Prostate gland (tissue), 2 donors: ENCODE measurements at regions not wholly inside any gene's neighbourhood (a gene's known extent, or its start where the extent isn't known, plus 50 kb on each side); places are given as distances from the start of the nearest gene placed in this dataset.

ENCODE experiments used
- DNase-seq: peaks from one replicate; pipeline ENCODE4 v3.0.0-alpha.2; 2019; ENCODE audit warnings: low spot score
- H3K27ac ChIP-seq, 2 donors: fragments of 200-600 bp; sonication (generic); 2 replicates each; pipeline ENCODE4 v1.5.1; 2017 to 2019
- H3K27me3 ChIP-seq: fragments of 200-600 bp; sonication (generic); replicated peaks from 2 replicates; pipeline ENCODE4 v1.5.1; 2019; ENCODE audit not compliant: insufficient read depth
- H3K36me3 ChIP-seq, 2 donors: fragments of 200-600 bp; sonication (generic); 1 replicate in 1 of 2; 2 replicates in 1 of 2; pipeline versions ENCODE4 v1.5.1 to v1.8.1; 2017 to 2019
- H3K4me1 ChIP-seq: fragments of 200-600 bp; sonication (generic); replicated peaks from 2 replicates; pipeline ENCODE4 v1.5.1; 2019
- H3K4me3 ChIP-seq, 2 donors: fragments of 200-600 bp; sonication (generic); 2 replicates each; pipeline ENCODE4 v1.5.1; 2017 to 2019
- H3K9me3 ChIP-seq: fragments of 200-600 bp; sonication (generic); 2 replicates; pipeline ENCODE4 v1.5.1; 2017
- POLR2A ChIP-seq: fragments of 450-650 bp; IDR thresholded peaks from one replicate; pipeline ENCODE4 v1.6.1; 2016; ENCODE audit warnings: antibody characterized with exemption, mild to moderate bottlenecking
- POLR2AphosphoS5 ChIP-seq: sonication (generic); formaldehyde crosslinking; IDR thresholded peaks from one replicate; pipeline ENCODE4 v1.6.1; 2017; ENCODE audit warnings: antibody characterized with exemption
- WGBS: methylation state at CpG from one replicate; pipeline ENCODE4 v1.1.5; 2018; 5-methylcytosine and 5-hydroxymethylcytosine counted together
- intact Hi-C: fragments of 100-400 bp; cut with DNase I; formaldehyde crosslinking; loops from one replicate; pipeline ENCODE4 v1.14.2; 2022
- TF ChIP-seq, protein P1 (sequence below), 4 experiments: fragments of 200-600 bp in 2 of 4; fragments of 450-650 bp in 2 of 4; sonication (generic) in 2 of 4; IDR thresholded peaks; 1 replicate in 3 of 4; 2 replicates in 1 of 4; pipeline ENCODE4 v1.5.1; 2016 to 2019; ENCODE audit warnings: antibody characterized with exemption in 4 of 4, mild to moderate bottlenecking in 2 of 4, moderate library complexity in 2 of 4

- intact Hi-C loops, result no loop called here
- peaks cover 8% of the 10 kb centered on the region for H3K27me3 ChIP-seq
- no peak for DNase-seq
- H3K4me1 ChIP-seq, result no peaks in the 10 kb centered on the region
- H3K27ac ChIP-seq, result no peak overlapping the region
- H3K4me3 ChIP-seq, result no peak overlapping the region
- no peaks in the 10 kb centered on the region for H3K36me3 ChIP-seq
- TF ChIP-seq POLR2A (no peak), POLR2AphosphoS5 (no peak)
- TF ChIP-seq, protein P1, sequence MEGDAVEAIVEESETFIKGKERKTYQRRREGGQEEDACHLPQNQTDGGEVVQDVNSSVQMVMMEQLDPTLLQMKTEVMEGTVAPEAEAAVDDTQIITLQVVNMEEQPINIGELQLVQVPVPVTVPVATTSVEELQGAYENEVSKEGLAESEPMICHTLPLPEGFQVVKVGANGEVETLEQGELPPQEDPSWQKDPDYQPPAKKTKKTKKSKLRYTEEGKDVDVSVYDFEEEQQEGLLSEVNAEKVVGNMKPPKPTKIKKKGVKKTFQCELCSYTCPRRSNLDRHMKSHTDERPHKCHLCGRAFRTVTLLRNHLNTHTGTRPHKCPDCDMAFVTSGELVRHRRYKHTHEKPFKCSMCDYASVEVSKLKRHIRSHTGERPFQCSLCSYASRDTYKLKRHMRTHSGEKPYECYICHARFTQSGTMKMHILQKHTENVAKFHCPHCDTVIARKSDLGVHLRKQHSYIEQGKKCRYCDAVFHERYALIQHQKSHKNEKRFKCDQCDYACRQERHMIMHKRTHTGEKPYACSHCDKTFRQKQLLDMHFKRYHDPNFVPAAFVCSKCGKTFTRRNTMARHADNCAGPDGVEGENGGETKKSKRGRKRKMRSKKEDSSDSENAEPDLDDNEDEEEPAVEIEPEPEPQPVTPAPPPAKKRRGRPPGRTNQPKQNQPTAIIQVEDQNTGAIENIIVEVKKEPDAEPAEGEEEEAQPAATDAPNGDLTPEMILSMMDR (IDR thresholded peaks at IDR 0.05), result no peak
- H3K9me3 ChIP-seq, result no peaks in the 10 kb centered on the region
- WGBS, result 85% methylated on average over 5 of the region's 5 CpGs
These were observed 239.9 kb downstream of the MTX2 start for GRCh38 chr2:176508984-176509740.

DNA sequence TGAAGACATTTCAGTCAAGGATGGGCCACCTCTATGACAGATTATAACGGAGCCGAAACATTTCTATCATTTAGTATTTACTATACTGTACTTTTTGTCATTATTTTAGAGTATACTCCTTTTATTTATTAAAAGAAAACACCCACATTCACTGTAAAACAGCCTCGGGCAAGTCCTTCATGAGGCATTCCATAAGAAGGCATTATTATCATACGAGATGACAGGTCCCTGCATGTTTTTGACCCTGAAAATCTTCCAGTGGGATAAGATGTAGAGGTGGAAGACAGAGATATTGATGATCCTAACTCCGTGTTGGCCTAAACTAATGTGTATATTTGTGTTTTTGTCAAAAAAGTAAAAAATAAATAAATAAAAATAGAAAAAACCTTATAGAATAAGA is 245.0 kb downstream of the MTX2 start:
- no peaks in the 10 kb centered on the region for H3K27me3 ChIP-seq
- WGBS, result 64% methylated on average over 5 of the region's 5 CpGs
- H3K9me3 ChIP-seq, result no peaks in the 10 kb centered on the region
- no peak for DNase-seq
- H3K4me1 ChIP-seq, result no peaks in the 10 kb centered on the region
- no peak for TF ChIP-seq POLR2AphosphoS5
- TF ChIP-seq, protein P1 (IDR thresholded peaks at IDR 0.05), result no peak
- no peak for TF ChIP-seq POLR2A
- H3K4me3 ChIP-seq, result no peak overlapping the region
- intact Hi-C loops, result no loop called here
- H3K36me3 ChIP-seq, result no peaks in the 10 kb centered on the region
- H3K27ac ChIP-seq, result no peak overlapping the region

GRCh38 chr2:176514805-176515500 is 245.7 kb downstream of the MTX2 start:
- WGBS, result 81% methylated on average over 6 of the region's 6 CpGs
- Histone ChIP-seq H3K9me3 (no peaks in the 10 kb centered on the region), H3K4me1 (no peaks in the 10 kb centered on the region), H3K27ac (no peak overlapping the region), H3K27me3 (no peaks in the 10 kb centered on the region), H3K4me3 (no peak overlapping the region), H3K36me3 (no peaks in the 10 kb centered on the region)
- intact Hi-C loops, result no loop called here
- TF ChIP-seq, protein P1 (IDR thresholded peaks at IDR 0.05), result no peak
- TF ChIP-seq POLR2AphosphoS5 (no peak), POLR2A (no peak)
- no peak for DNase-seq

GRCh38 chr2:176516051-176516602 is 246.9 kb downstream of the MTX2 start:
- no peak overlapping the region for H3K4me3 ChIP-seq
- H3K4me1 ChIP-seq, result no peaks in the 10 kb centered on the region
- H3K36me3 ChIP-seq, result no peaks in the 10 kb centered on the region
- no peaks in the 10 kb centered on the region for H3K27me3 ChIP-seq
- intact Hi-C loops, result no loop called here
- TF ChIP-seq POLR2AphosphoS5, result no peak
- no peak for TF ChIP-seq POLR2A
- TF ChIP-seq, protein P1 (IDR thresholded peaks at IDR 0.05), result no peak
- WGBS, result 42% methylated on average over 1 of the region's 1 CpG
- no peak overlapping the region for H3K27ac ChIP-seq
- DNase-seq, result no peak
- H3K9me3 ChIP-seq, result no peaks in the 10 kb centered on the region
